SK-N-SH (cell line): ENCODE measurements at regions not wholly inside any gene's neighbourhood (a gene's known extent, or its start where the extent isn't known, plus 50 kb on each side); places are given as distances from the start of the nearest gene placed in this dataset.

ENCODE experiments used
- CTCF ChIA-PET: fragments of 300-600, 350-600 bp; formaldehyde crosslinking; extraction: SDS; loops from one replicate; lab custom pipeline; 2021; lab: Yijun Ruan, JAX
- POLR2A ChIA-PET: fragments of 350-600 bp; sonication (Branson Sonifier 250); formaldehyde crosslinking; extraction: SDS; loops from one replicate; lab custom pipeline; 2020; ENCODE audit warnings: antibody characterized with exemption, inconsistent platforms; lab: Yijun Ruan, JAX
- DNase-seq: peaks from one replicate; pipeline ENCODE4 v3.0.0; 2012
- H2AFZ ChIP-seq: fragments of 200-600 bp; sonication (generic); 2 replicates; pipeline ENCODE4 v1.8.1; 2016; ENCODE audit warnings: antibody characterized with exemption, mild to moderate bottlenecking, low read depth
- H3F3A ChIP-seq: fragments of 200-600 bp; sonication (generic); replicated peaks from 2 replicates; pipeline ENCODE3; 2016; ENCODE audit warnings: antibody characterized with exemption, mild to moderate bottlenecking; ENCODE audit not compliant: insufficient read depth
- H3K27ac ChIP-seq, 2 experiments: fragments of 200-500 bp in 1 of 2; fragments of 200-600 bp in 1 of 2; sonication (Bioruptor generic) in 1 of 2; sonication (generic), shearing (Covaris generic) in 1 of 2; 2 replicates each; pipeline versions ENCODE4 v1.5.1 to v1.6.1; 2014 to 2016; ENCODE audit warnings: low read depth in 2 of 2, inconsistent platforms in 1 of 2, low read length in 1 of 2, mild to moderate bottlenecking in 1 of 2, mixed read lengths in 1 of 2
- H3K27me3 ChIP-seq: fragments of 200-600 bp; sonication (generic), shearing (Covaris generic); 2 replicates; pipeline ENCODE4 v1.6.1; 2016; ENCODE audit warnings: mixed run types; ENCODE audit not compliant: insufficient read depth
- H3K36me3 ChIP-seq, 2 experiments: fragments of 200-500 bp in 1 of 2; fragments of 200-600 bp in 1 of 2; sonication (Bioruptor generic) in 1 of 2; sonication (generic) in 1 of 2; replicated peaks in 1 of 2; 2 replicates each; pipeline versions ENCODE3 to v1.5.1; 2014 to 2016; ENCODE audit warnings: low read length in 1 of 2, mild to moderate bottlenecking in 1 of 2; ENCODE audit not compliant: insufficient read depth in 2 of 2, control insufficient read depth in 1 of 2
- H3K4me1 ChIP-seq, 2 experiments: fragments of 200-500 bp in 1 of 2; fragments of 200-600 bp in 1 of 2; sonication (Bioruptor generic) in 1 of 2; sonication (generic), shearing (Covaris generic) in 1 of 2; 2 replicates each; pipeline versions ENCODE4 v1.5.1 to v1.6.1; 2014 to 2016; ENCODE audit warnings: low read depth in 1 of 2, low read length in 1 of 2, mixed run types in 1 of 2; ENCODE audit not compliant: insufficient read depth in 2 of 2, control insufficient read depth in 1 of 2
- H3K4me2 ChIP-seq: fragments of 200-600 bp; sonication (generic), shearing (Covaris generic); 2 replicates; pipeline ENCODE4 v1.6.1; 2017; ENCODE audit warnings: mixed run types
- H3K4me3 ChIP-seq, 2 experiments: fragments of 200-500 bp in 1 of 2; fragments of 200-600 bp in 1 of 2; sonication (Bioruptor generic) in 1 of 2; sonication (generic), shearing (Covaris generic) in 1 of 2; 2 replicates each; pipeline versions ENCODE4 v1.5.1 to v1.8.1; 2014 to 2016; ENCODE audit warnings: low read depth in 2 of 2, inconsistent platforms in 1 of 2, low read length in 1 of 2, mild to moderate bottlenecking in 1 of 2, mixed read lengths in 1 of 2, moderate library complexity in 1 of 2
- H3K79me2 ChIP-seq: fragments of 200-600 bp; sonication (generic); 2 replicates; pipeline ENCODE4 v1.8.1; 2017; ENCODE audit warnings: mild to moderate bottlenecking; ENCODE audit not compliant: insufficient read depth
- H3K9ac ChIP-seq: fragments of 200-600 bp; sonication (generic); 2 replicates; pipeline ENCODE4 v1.6.1; 2017; ENCODE audit warnings: mixed run types
- H3K9me2 ChIP-seq: fragments of 200-600 bp; sonication (generic); 2 replicates; pipeline ENCODE4 v1.6.1; 2017; ENCODE audit warnings: mixed run types
- H3K9me3 ChIP-seq: fragments of 200-600 bp; sonication (generic); 2 replicates; pipeline ENCODE4 v1.6.1; 2017; ENCODE audit warnings: mixed run types, mild to moderate bottlenecking, moderate library complexity
- H4K20me1 ChIP-seq: fragments of 200-600 bp; sonication (generic); 2 replicates; pipeline ENCODE4 v1.6.1; 2017; ENCODE audit warnings: mild to moderate bottlenecking, mixed run types; ENCODE audit not compliant: insufficient read depth
- CHD2 ChIP-seq: fragments of 150-350 bp; IDR thresholded peaks from 2 replicates; pipeline ENCODE4 v1.6.1; 2018; ENCODE audit warnings: low read length; ENCODE audit not compliant: partially characterized antibody
- ELF1 ChIP-seq: IDR thresholded peaks from 2 replicates; pipeline ENCODE4 v1.4.0; 2012
- EP300 ChIP-seq, 2 experiments: IDR thresholded peaks; 2 replicates each; pipeline versions ENCODE4 v1.4.0 to v1.6.1; 2012; ENCODE audit warnings: borderline replicate concordance in 1 of 2, low read depth in 1 of 2, low read length in 1 of 2
- EZH2phosphoT487 ChIP-seq: fragments of 200-600 bp; sonication (generic); IDR thresholded peaks from 2 replicates; pipeline ENCODE4 v1.6.1; 2017; ENCODE audit warnings: low read depth, mixed run types, mild to moderate bottlenecking, antibody characterized with exemption, moderate library complexity, borderline replicate concordance
- FOSL2 ChIP-seq: IDR thresholded peaks from 2 replicates; pipeline ENCODE4 v1.4.0; 2012; ENCODE audit warnings: low read depth, mild to moderate bottlenecking, moderate library complexity, borderline replicate concordance
- FOXJ3 ChIP-seq: sonication (generic); formaldehyde crosslinking; IDR thresholded peaks from 2 replicates; pipeline ENCODE4 v1.5.1; 2020; ENCODE audit warnings: mild to moderate bottlenecking, missing genetic modification reagents
- GABPA ChIP-seq: IDR thresholded peaks from 2 replicates; pipeline ENCODE4 v1.4.0; 2012; ENCODE audit warnings: low read depth, mild to moderate bottlenecking
- GATA2 ChIP-seq: sonication (generic); formaldehyde crosslinking; IDR thresholded peaks from 2 replicates; pipeline ENCODE4 v1.5.0; 2020; ENCODE audit warnings: mild to moderate bottlenecking, missing genetic modification reagents
- MEF2A ChIP-seq: IDR thresholded peaks from 2 replicates; pipeline ENCODE4 v1.4.0; 2012; ENCODE audit warnings: low read depth, borderline replicate concordance
- MXI1 ChIP-seq: IDR thresholded peaks from 2 replicates; pipeline ENCODE4 v1.6.1; 2012; ENCODE audit warnings: mild to moderate bottlenecking, low read depth, low read length, improper control_type of control experiment
- NRF1 ChIP-seq: IDR thresholded peaks from 2 replicates; pipeline ENCODE4 v1.6.1; 2012; ENCODE audit warnings: low read depth, mild to moderate bottlenecking, low read length
- RAD21 ChIP-seq: IDR thresholded peaks from 2 replicates; pipeline ENCODE4 v1.6.1; 2012; ENCODE audit warnings: mild to moderate bottlenecking, low read length
- RCOR1 ChIP-seq: fragments of 150-350 bp; IDR thresholded peaks from 2 replicates; pipeline ENCODE4 v1.6.1; 2017; ENCODE audit warnings: antibody characterized with exemption, low read length
- SIN3A ChIP-seq: IDR thresholded peaks from 2 replicates; pipeline ENCODE4 v1.6.1; 2012; ENCODE audit warnings: low read depth, mild to moderate bottlenecking, low read length, moderate library complexity, borderline replicate concordance
- SMC3 ChIP-seq: IDR thresholded peaks from 2 replicates; pipeline ENCODE4 v1.6.1; 2012; ENCODE audit warnings: low read depth, low read length, improper control_type of control experiment
- TCF12 ChIP-seq: IDR thresholded peaks from 2 replicates; pipeline ENCODE4 v1.4.0; 2012
- TEAD4 ChIP-seq: IDR thresholded peaks from 2 replicates; pipeline ENCODE4 v1.4.0; 2012; ENCODE audit warnings: mild to moderate bottlenecking, borderline replicate concordance; ENCODE audit not compliant: insufficient read depth
- YY1 ChIP-seq: IDR thresholded peaks from 2 replicates; pipeline ENCODE4 v1.4.0; 2012; ENCODE audit warnings: low read depth, mild to moderate bottlenecking
- WGBS: methylation state at CpG from one replicate; pipeline ENCODE4 v1.1.6; 2017; ENCODE audit warnings: low lambda C conversion rate; 5-methylcytosine and 5-hydroxymethylcytosine counted together
- TF ChIP-seq, protein P1 (sequence below): IDR thresholded peaks from 2 replicates; pipeline ENCODE4 v1.4.0; 2012; ENCODE audit warnings: low read depth
- TF ChIP-seq, protein P2 (sequence below): IDR thresholded peaks from 2 replicates; pipeline ENCODE4; 2012

DNA sequence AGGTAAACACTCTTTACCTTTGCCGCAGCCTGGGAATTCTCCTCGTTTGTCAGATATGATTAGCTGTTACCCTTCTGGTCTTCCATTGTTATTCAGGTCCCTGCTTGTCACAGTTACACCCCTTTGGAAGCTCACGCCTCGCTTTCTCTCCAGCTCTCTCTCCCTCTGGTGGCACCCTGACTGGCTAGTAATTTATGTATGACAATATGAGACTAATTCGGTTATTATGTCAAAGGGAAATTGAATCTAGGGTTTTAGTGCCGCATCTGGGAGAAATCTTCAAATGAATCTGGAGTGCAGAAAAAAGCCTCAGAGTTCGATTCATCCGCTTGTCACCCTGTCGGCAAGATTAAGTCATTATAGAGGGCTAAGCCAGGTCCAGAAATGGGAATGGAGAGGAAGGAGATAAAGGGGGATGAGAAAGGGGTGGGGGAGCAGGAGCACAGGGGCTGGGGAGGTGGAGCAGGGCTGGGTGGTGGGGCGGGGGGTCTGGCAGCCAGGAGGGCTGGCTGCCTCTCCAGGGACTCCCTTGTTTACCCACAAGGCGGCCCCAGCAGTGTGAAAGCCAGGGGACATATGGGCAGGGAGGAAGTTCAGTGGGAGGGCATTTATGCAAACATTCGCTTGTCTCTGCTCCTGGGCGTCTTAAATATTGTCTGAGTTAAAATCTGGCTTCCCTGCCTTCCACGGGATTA is 179.0 kb upstream of the NECTIN1 start:
- H3K4me3 ChIP-seq: no peak overlapping the region
- CTCF ChIA-PET: interaction anchor here (0.6 to 5.2 kb wide), 53 partner anchors 10 to 432 kb away, joined by 3 to 83 read pairs (median 3); partner anchors contain the start of gene NECTIN1
- no peaks in the 10 kb centered on the region for H4K20me1 ChIP-seq
- H3K9me2 ChIP-seq: no peaks in the 10 kb centered on the region
- H3K27ac ChIP-seq: peak overlapping the region in 1 of 2 experiments; percentile 99; a peak in 2 of 4 replicates
- TF ChIP-seq, protein P1, sequence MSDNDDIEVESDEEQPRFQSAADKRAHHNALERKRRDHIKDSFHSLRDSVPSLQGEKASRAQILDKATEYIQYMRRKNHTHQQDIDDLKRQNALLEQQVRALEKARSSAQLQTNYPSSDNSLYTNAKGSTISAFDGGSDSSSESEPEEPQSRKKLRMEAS: no peak
- peak; percentile 53 for TF ChIP-seq FOXJ3 (CRISPR knock-in tag)
- TF ChIP-seq RAD21: peak; percentile 57
- no peak for TF ChIP-seq EZH2phosphoT487
- no peak for TF ChIP-seq NRF1
- TF ChIP-seq SMC3: peak; percentile 52
- no peak for TF ChIP-seq FOSL2
- TF ChIP-seq GATA2 (CRISPR knock-in tag): peak; percentile 90
- peak in 1 of 2 experiments; percentile 94; a peak in 1 of 4 replicates for TF ChIP-seq EP300 (IDR thresholded peaks at IDR 0.05; ENCODE audit: borderline replicate concordance in 1 of 2, low read depth in 1 of 2, low read length in 1 of 2)
- peak; percentile 52 for TF ChIP-seq CHD2
- peak; percentile 79 for TF ChIP-seq MXI1
- TF ChIP-seq GABPA: no peak
- no peaks in the 10 kb centered on the region for H3K36me3 ChIP-seq
- no peaks in the 10 kb centered on the region for H3K79me2 ChIP-seq
- DNase-seq: peak; percentile 86
- H3K4me1 ChIP-seq: peaks cover 0 to 74% of the 10 kb centered on the region in 2 experiments; a peak in 2 of 4 replicates
- POLR2A ChIA-PET: interaction anchor here (0.6 to 3.4 kb wide), 23 partner anchors 16 to 237 kb away, joined by 3 to 75 read pairs (median 5); partner anchors contain the start of gene NECTIN1
- peaks cover 16% of the 10 kb centered on the region; the same call in 1 of the 2 replicates for H3K27me3 ChIP-seq
- no peak overlapping the region for H2AFZ ChIP-seq
- 10% methylated on average over 13 of the region's 14 CpGs for WGBS
- H3F3A ChIP-seq: no peaks in the 10 kb centered on the region
- H3K4me2 ChIP-seq: no peak overlapping the region
- H3K9me3 ChIP-seq: no peaks in the 10 kb centered on the region
- H3K9ac ChIP-seq: no peak overlapping the region

DNA sequence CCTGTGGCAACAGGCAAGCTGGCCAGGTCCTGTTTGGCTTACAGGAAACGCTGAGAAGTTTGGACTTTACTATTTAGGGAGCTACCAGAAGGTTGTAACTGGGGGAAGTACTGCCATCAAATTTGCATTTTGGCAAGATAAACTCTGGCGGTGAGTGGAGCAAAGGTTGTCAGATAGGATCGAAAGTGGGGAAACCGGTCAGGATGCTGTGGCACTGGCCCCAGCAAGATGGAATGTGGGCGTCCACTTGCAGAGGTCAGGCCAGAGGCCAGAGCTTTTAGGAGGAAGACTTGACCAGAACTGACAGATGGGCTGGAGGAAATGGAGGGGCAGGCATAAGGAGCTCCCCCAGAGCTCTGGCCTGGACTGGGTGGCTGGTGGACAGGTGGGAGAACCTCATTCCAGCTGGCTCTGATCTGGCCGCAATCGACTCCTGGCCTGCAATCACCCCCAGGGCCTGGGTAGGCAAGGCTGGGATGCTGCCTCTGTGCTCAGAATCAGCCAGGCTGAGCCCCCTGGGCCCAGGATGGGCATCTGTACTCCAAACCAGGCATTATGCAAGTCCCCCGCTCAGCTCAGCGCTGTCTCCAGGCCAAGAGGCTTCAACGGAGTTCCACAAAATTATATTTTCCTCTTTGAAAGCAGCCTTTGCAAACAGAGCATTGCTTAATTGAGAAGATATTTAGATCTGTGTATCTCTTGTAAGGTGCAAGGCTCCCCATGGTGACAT is 178.3 kb upstream of the NECTIN1 start:
- POLR2A ChIA-PET: interaction anchor here (0.6 to 3.4 kb wide), 25 partner anchors 16 to 236 kb away, joined by 3 to 75 read pairs (median 4); partner anchors contain the start of gene NECTIN1
- no peak overlapping the region for H2AFZ ChIP-seq
- no peaks in the 10 kb centered on the region for H3K9me2 ChIP-seq
- H3K9me3 ChIP-seq: no peaks in the 10 kb centered on the region
- no peaks in the 10 kb centered on the region for H3F3A ChIP-seq
- no peaks in the 10 kb centered on the region for H3K36me3 ChIP-seq
- no peaks in the 10 kb centered on the region for H4K20me1 ChIP-seq
- no peak overlapping the region; a peak in 1 of 4 replicates for H3K4me3 ChIP-seq
- CTCF ChIA-PET: interaction anchor here (0.6 to 5.2 kb wide), 47 partner anchors 10 to 431 kb away, joined by 3 to 83 read pairs (median 4); partner anchors contain the start of gene NECTIN1
- peaks cover 16% of the 10 kb centered on the region; the same call in 1 of the 2 replicates for H3K27me3 ChIP-seq
- no peak overlapping the region for H3K4me2 ChIP-seq
- WGBS: 33% methylated on average over 6 of the region's 10 CpGs
- H3K79me2 ChIP-seq: no peaks in the 10 kb centered on the region
- H3K27ac ChIP-seq: peak overlapping the region in 1 of 2 experiments; percentile 99; a peak in 2 of 4 replicates
- H3K4me1 ChIP-seq: peaks cover 0 to 75% of the 10 kb centered on the region in 2 experiments; a peak in 2 of 4 replicates
- no peak overlapping the region for H3K9ac ChIP-seq
- peak; percentile 71 for DNase-seq
- TF ChIP-seq SIN3A (no peak), GATA2 (CRISPR knock-in tag) (peak; percentile 69; the same call in 1 of the 2 replicates), TEAD4 (no peak), ELF1 (no peak), MEF2A (no peak), YY1 (no peak), FOSL2 (no peak), GABPA (no peak), EP300 (IDR thresholded peaks at IDR 0.05; ENCODE audit: borderline replicate concordance in 1 of 2, low read depth in 1 of 2, low read length in 1 of 2) (peak in 1 of 2 experiments; percentile 74; a peak in 2 of 4 replicates), NRF1 (no peak), TCF12 (no peak), RCOR1 (0 out of 2 replicates have a peak, but pooled peaks have one; percentile 54), RAD21 (no peak; the same call in 1 of the 2 replicates)
- TF ChIP-seq, protein P1: no peak
- TF ChIP-seq, protein P2, sequence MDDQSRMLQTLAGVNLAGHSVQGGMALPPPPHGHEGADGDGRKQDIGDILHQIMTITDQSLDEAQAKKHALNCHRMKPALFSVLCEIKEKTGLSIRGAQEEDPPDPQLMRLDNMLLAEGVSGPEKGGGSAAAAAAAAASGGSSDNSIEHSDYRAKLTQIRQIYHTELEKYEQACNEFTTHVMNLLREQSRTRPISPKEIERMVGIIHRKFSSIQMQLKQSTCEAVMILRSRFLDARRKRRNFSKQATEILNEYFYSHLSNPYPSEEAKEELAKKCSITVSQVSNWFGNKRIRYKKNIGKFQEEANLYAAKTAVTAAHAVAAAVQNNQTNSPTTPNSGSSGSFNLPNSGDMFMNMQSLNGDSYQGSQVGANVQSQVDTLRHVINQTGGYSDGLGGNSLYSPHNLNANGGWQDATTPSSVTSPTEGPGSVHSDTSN: no peak
